PC-3 (cell line): ENCODE measurements at regions not wholly inside any gene's neighbourhood (a gene's known extent, or its start where the extent isn't known, plus 50 kb on each side); places are given as distances from the start of the nearest gene placed in this dataset.

Experiments
- EZH2 ChIP-seq: fragments of 300-600 bp; sonication (generic); IDR thresholded peaks from one replicate; pipeline ENCODE4 v1.6.1; 2017; ENCODE audit warnings: antibody characterized with exemption, mild to moderate bottlenecking, low read length; ENCODE audit not compliant: unreplicated experiment
- EZH2phosphoT487 ChIP-seq: fragments of 300-600 bp; sonication (generic); IDR thresholded peaks from 2 replicates; pipeline ENCODE4 v1.6.1; 2018; ENCODE audit warnings: mild to moderate bottlenecking, antibody characterized with exemption, low read length, borderline replicate concordance
- TF ChIP-seq, protein P1 (sequence below): fragments of 300-600 bp; sonication (generic); conservative IDR thresholded peaks from 2 replicates; pipeline ENCODE4 v1.5.1; 2017; ENCODE audit warnings: antibody characterized with exemption, low read depth, mild to moderate bottlenecking, low read length

DNA sequence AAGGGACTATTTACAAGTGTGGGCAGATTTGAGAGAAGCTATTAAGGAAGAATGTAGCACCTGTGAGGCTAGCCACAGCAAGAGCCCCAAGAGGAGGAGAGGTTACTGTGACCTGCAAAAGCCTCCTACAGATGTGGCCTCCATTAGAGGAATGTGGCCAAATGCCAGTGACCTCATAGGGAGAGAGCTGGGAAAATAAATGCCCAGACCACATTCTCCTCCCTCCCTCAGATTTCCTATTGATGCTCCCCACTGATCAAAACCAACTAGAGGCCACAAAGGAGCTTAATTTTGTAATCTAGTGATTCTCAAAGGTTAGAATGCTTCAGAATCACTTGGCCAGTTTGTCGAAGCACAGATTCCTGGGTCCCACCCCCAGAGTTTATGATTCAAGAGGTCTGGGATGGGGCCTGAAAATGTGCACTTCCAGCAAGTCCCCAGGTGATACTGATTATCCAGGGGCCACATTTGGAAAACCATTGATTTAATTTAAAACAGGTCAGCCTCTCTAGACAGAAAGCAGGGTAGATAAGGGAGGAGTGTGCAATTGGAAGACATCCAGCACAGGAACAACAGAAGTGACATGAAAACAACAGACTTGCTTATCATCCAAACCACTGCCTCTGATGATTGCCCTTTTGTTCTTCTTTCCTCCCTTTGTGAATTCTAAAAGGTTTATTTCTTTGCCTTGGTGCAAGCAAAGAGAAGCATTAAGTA is 61.2 kb upstream of the RBBP8 start:
- TF ChIP-seq, protein P1, sequence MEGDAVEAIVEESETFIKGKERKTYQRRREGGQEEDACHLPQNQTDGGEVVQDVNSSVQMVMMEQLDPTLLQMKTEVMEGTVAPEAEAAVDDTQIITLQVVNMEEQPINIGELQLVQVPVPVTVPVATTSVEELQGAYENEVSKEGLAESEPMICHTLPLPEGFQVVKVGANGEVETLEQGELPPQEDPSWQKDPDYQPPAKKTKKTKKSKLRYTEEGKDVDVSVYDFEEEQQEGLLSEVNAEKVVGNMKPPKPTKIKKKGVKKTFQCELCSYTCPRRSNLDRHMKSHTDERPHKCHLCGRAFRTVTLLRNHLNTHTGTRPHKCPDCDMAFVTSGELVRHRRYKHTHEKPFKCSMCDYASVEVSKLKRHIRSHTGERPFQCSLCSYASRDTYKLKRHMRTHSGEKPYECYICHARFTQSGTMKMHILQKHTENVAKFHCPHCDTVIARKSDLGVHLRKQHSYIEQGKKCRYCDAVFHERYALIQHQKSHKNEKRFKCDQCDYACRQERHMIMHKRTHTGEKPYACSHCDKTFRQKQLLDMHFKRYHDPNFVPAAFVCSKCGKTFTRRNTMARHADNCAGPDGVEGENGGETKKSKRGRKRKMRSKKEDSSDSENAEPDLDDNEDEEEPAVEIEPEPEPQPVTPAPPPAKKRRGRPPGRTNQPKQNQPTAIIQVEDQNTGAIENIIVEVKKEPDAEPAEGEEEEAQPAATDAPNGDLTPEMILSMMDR = no peak
- no peak for TF ChIP-seq EZH2
- no peak for TF ChIP-seq EZH2phosphoT487
